Endodermal cell (in vitro differentiated cells): ENCODE measurements at regions not wholly inside any gene's neighbourhood (a gene's known extent, or its start where the extent isn't known, plus 50 kb on each side); places are given as distances from the start of the nearest gene placed in this dataset.

Experiments
- DNase-seq: peaks from one replicate; pipeline ENCODE4 v3.0.0-alpha.2; 2017
- H3K27ac ChIP-seq: 2 replicates; pipeline ENCODE4 v1.5.1; 2013; ENCODE audit warnings: mild to moderate bottlenecking, low read depth, low read length, moderate library complexity
- H3K27me3 ChIP-seq: 2 replicates; pipeline ENCODE4 v1.6.1; 2013; ENCODE audit warnings: mild to moderate bottlenecking, low read length, moderate library complexity; ENCODE audit not compliant: insufficient read depth, control insufficient read depth, poor library complexity, severe bottlenecking
- H3K36me3 ChIP-seq: 2 replicates; pipeline ENCODE4 v1.7.0; 2013; ENCODE audit warnings: mild to moderate bottlenecking, low read length, moderate library complexity; ENCODE audit not compliant: control insufficient read depth, insufficient read depth
- H3K4me1 ChIP-seq: one replicate; pipeline ENCODE4 v1.7.0; 2013; ENCODE audit warnings: low read length; ENCODE audit not compliant: control insufficient read depth, insufficient read depth
- H3K4me3 ChIP-seq: 2 replicates; pipeline ENCODE4 v1.5.1; 2013; ENCODE audit warnings: mild to moderate bottlenecking, low read length, moderate library complexity
- H3K9ac ChIP-seq: 2 replicates; pipeline ENCODE4 v1.6.1; 2013; ENCODE audit warnings: mild to moderate bottlenecking, low read length, moderate library complexity; ENCODE audit not compliant: poor library complexity, severe bottlenecking; ENCODE audit errors: extremely low read depth
- H3K9me3 ChIP-seq: 2 replicates; pipeline ENCODE4 v1.6.1; 2013; ENCODE audit warnings: mild to moderate bottlenecking, low read length, moderate library complexity; ENCODE audit not compliant: control insufficient read depth
- H3K27ac Mint-ChIP-seq: 2 replicates; pipeline ENCODE4 v1.8.0; 2020; ENCODE audit warnings: mixed read lengths
- H3K27me3 Mint-ChIP-seq: 2 replicates; pipeline ENCODE4 v1.8.0; 2021; ENCODE audit warnings: mild to moderate bottlenecking, mixed read lengths; ENCODE audit not compliant: insufficient read depth
- H3K36me3 Mint-ChIP-seq: 2 replicates; pipeline ENCODE4 v1.8.0; 2020; ENCODE audit warnings: low read depth, mixed read lengths
- H3K4me1 Mint-ChIP-seq: 2 replicates; pipeline ENCODE4 v1.8.0; 2020; ENCODE audit warnings: mixed read lengths
- H3K4me3 Mint-ChIP-seq: 2 replicates; pipeline ENCODE4 v1.8.0; 2020; ENCODE audit warnings: mild to moderate bottlenecking, moderate library complexity, mixed read lengths
- H3K9me3 Mint-ChIP-seq: 2 replicates; pipeline ENCODE4 v1.8.0; 2020; ENCODE audit warnings: mild to moderate bottlenecking, mixed read lengths
- WGBS, 2 experiments: methylation state at CpG; one replicate each; pipeline versions ENCODE4 v1.1.5 to v1.1.7; 2013; ENCODE audit warnings: missing lambda C conversion rate in 2 of 2, mixed read lengths in 1 of 2; ENCODE audit not compliant: insufficient coverage in 1 of 2, insufficient read length in 1 of 2; 5-methylcytosine and 5-hydroxymethylcytosine counted together
- TF ChIP-seq, protein P1 (sequence below): fragments of 200-600 bp; sonication (generic); conservative IDR thresholded peaks from 2 replicates; pipeline ENCODE4 v1.5.0; 2021; ENCODE audit warnings: antibody characterized with exemption, mild to moderate bottlenecking

DNA sequence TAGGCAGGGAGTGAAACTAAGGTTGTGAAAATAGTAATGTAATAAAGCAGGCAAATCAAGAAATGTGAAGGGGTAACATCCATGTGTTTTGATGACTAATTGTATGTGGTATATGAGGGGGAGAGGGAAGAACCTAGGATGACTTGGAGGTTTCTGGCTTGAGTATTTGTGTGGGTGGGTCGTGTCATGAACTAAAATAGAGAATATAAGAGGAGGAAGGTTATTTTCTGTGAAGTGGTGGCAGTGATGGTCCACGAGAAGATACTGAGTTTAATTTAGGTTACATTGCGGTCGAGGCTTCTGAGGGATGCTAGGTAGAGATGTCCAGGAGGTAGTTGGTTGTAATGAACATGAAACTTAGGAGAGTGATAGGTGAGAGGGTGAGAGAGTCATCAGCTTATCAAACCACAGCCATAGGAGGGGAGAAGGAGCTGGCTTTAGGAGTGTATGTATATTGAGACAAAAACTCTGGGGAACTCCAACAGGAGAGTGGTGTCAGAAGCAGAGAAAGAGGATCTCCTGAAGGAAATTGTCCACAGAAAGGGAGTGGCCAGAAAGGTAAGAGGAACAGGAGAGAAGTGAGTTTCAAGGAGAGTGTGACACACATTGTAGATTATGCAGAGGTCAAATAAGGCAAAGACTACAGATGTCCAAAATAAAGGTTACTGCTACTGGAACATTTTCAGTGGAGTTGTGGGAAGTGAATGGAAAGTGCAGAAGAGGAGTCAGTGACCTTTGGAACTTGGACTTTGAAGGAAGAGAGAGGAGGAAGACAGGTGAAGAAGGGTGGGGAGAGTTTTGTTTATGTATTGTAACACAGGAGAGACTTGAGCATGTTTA is 89.0 kb upstream of the MACF1 start:
- no peak overlapping the region for H3K4me3 Mint-ChIP-seq
- Histone ChIP-seq H3K36me3 (no peaks in the 10 kb centered on the region), H3K27me3 (no peaks in the 10 kb centered on the region), H3K9me3 (peaks cover 3% of the 10 kb centered on the region), H3K4me3 (no peak overlapping the region), H3K9ac (no peak overlapping the region), H3K27ac (no peak overlapping the region), H3K4me1 (peaks cover 4% of the 10 kb centered on the region)
- H3K27ac Mint-ChIP-seq: no peak overlapping the region
- H3K9me3 Mint-ChIP-seq: no peaks in the 10 kb centered on the region
- peaks cover 7% of the 10 kb centered on the region for H3K36me3 Mint-ChIP-seq
- H3K27me3 Mint-ChIP-seq: no peaks in the 10 kb centered on the region
- H3K4me1 Mint-ChIP-seq: peaks cover 11% of the 10 kb centered on the region
- no peak for DNase-seq
- TF ChIP-seq, protein P1, sequence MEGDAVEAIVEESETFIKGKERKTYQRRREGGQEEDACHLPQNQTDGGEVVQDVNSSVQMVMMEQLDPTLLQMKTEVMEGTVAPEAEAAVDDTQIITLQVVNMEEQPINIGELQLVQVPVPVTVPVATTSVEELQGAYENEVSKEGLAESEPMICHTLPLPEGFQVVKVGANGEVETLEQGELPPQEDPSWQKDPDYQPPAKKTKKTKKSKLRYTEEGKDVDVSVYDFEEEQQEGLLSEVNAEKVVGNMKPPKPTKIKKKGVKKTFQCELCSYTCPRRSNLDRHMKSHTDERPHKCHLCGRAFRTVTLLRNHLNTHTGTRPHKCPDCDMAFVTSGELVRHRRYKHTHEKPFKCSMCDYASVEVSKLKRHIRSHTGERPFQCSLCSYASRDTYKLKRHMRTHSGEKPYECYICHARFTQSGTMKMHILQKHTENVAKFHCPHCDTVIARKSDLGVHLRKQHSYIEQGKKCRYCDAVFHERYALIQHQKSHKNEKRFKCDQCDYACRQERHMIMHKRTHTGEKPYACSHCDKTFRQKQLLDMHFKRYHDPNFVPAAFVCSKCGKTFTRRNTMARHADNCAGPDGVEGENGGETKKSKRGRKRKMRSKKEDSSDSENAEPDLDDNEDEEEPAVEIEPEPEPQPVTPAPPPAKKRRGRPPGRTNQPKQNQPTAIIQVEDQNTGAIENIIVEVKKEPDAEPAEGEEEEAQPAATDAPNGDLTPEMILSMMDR: no peak
- WGBS, 2 experiments: 93 to 96% methylated on average over 3 to 4 of the region's 4 CpGs

DNA sequence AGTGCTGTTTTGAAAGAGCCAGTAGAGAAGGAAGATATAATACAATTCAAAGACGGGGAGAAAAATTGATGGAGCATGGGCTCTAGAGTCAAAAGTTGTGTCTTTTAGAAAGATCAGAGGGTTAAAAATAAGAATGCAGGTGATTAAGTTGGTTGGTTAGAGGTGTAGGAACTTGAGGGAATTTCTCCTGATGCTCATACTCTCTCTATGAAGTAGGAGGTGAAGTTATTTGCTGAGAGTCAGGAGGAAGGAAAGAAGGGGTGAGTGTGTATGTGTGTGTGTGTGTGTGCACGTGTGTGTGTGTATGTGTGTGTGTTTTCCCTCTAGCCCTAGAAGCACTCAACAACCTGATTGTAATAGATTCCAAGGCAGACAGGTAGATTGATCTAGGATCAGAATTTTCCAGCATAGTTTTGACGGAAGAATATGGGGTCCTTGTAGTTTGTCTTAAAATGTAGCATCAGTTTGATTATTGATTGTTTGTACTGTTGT is 88.3 kb upstream of the MACF1 start:
- Mint-ChIP-seq H3K36me3 (peaks cover 7% of the 10 kb centered on the region), H3K27me3 (no peaks in the 10 kb centered on the region), H3K4me1 (peaks cover 11% of the 10 kb centered on the region), H3K9me3 (no peaks in the 10 kb centered on the region), H3K27ac (no peak overlapping the region), H3K4me3 (no peak overlapping the region)
- H3K27me3 ChIP-seq: no peaks in the 10 kb centered on the region
- 83 to 100% methylated on average over 1 to 3 of the region's 3 CpGs for WGBS, 2 experiments
- H3K4me3 ChIP-seq: no peak overlapping the region
- no peaks in the 10 kb centered on the region for H3K36me3 ChIP-seq
- peaks cover 3% of the 10 kb centered on the region for H3K9me3 ChIP-seq
- TF ChIP-seq, protein P1: no peak
- H3K9ac ChIP-seq: no peak overlapping the region
- no peak overlapping the region for H3K27ac ChIP-seq
- peaks cover 4% of the 10 kb centered on the region for H3K4me1 ChIP-seq
- DNase-seq: no peak

DNA sequence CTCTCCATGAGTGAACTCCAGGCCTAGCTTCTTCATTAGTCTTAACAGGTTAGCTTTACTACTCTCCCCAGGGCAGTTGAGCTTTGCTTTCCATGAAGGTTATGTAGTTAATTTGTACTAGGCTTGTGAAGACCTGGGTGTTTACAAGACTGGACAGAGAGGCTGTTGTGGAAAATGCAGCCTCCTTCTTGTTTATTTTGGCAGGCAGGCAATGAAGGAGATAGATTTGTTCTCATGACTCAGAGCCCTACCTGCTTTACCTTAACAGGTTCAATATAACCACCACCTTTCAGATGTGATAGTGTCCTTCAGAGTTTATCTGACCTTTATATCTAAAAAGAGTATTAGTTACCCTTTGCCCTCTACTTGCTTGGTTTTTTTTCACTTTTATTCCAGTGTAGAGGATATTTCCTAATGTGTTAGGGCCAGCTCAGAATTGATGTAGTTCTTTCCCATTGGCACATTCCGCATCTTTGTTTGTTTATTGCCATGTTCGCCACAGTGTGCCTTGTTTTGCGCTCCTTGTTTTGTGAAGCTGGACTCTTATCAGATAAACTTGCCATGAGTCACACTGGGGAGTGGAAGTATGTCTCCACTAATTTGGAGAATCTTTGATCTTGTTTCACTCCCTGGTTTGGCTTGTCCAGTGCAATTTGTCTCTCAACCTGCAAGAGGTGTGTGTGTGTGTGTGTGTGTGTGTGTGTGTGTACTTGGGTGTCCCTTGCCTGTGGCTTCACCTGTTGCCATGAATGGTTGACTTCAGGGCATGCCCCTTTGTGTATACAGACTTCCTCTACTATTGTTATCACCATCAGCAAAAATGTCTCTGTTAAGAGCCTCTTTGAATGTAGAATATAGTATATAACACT is 87.4 kb upstream of the MACF1 start:
- WGBS, 2 experiments: 82 to 93% methylated on average over 2 to 3 of the region's 3 CpGs
- Histone ChIP-seq H3K4me1 (peaks cover 4% of the 10 kb centered on the region), H3K27me3 (no peaks in the 10 kb centered on the region), H3K4me3 (no peak overlapping the region), H3K27ac (no peak overlapping the region), H3K9me3 (peaks cover 3% of the 10 kb centered on the region), H3K36me3 (no peaks in the 10 kb centered on the region), H3K9ac (no peak overlapping the region)
- Mint-ChIP-seq H3K4me3 (no peak overlapping the region), H3K27ac (no peak overlapping the region), H3K27me3 (no peaks in the 10 kb centered on the region), H3K9me3 (no peaks in the 10 kb centered on the region), H3K36me3 (peaks cover 7% of the 10 kb centered on the region), H3K4me1 (peaks cover 11% of the 10 kb centered on the region)
- TF ChIP-seq, protein P1: no peak
- no peak for DNase-seq
